ENCODE measurements at regions not wholly inside any gene's neighbourhood (a gene's known extent, or its start where the extent isn't known, plus 50 kb on each side); places are given as distances from the start of the nearest gene placed in this dataset.
"Not testable (repeated sequence)": the region's sequence is repeated elsewhere in the genome, so short reads cannot be mapped to it uniquely, and the experiment has no call there.

- FAIRE-seq; H3K9me3 ChIP-seq; ATAC-seq; CTCF ChIA-PET; POLR2A ChIA-PET; H3K4me1 ChIP-seq; DNase-seq (ENCODE audit: low read depth in 1 of 2, low spot score in 1 of 2); H3K4me3 ChIP-seq; H3K4me2 ChIP-seq; H3K27ac ChIP-seq: not testable (repeated sequence)
- WGBS (ENCODE audit: missing lambda C conversion rate): 82% methylated on average over 15 of the region's 15 CpGs
Measured at GRCh38 chr16:88178896-88179295, 203.9 kb upstream of the ZNF469 start.

- POLR2A ChIA-PET; H3K27ac ChIP-seq; ATAC-seq; H3K4me2 ChIP-seq; DNase-seq (ENCODE audit: low read depth in 1 of 2, low spot score in 1 of 2); FAIRE-seq; H3K4me3 ChIP-seq; H3K9me3 ChIP-seq; H3K4me1 ChIP-seq: not testable (repeated sequence)
- CTCF ChIA-PET: interaction anchor here (1.2 kb wide), 1 partner anchor 201 kb away, joined by 3 read pairs; no protein-coding TSS in a partner anchor
- 79% methylated on average over 31 of the region's 33 CpGs for WGBS (ENCODE audit: missing lambda C conversion rate)
Measured at GRCh38 chr16:88182967-88183881, 199.5 kb upstream of the ZNF469 start.

- WGBS (ENCODE audit: missing lambda C conversion rate): 94% methylated on average over 3 of the region's 14 CpGs
- DNase-seq (ENCODE audit: low read depth in 1 of 2, low spot score in 1 of 2); H3K9me3 ChIP-seq; H3K4me1 ChIP-seq; H3K27ac ChIP-seq; H3K4me3 ChIP-seq; CTCF ChIA-PET; H3K4me2 ChIP-seq; POLR2A ChIA-PET; FAIRE-seq; ATAC-seq: not testable (repeated sequence)
Measured at GRCh38 chr16:88184053-88184452, 198.7 kb upstream of the ZNF469 start.

- WGBS (ENCODE audit: missing lambda C conversion rate): 89% methylated on average over 14 of the region's 36 CpGs
- H3K27ac ChIP-seq; POLR2A ChIA-PET; CTCF ChIA-PET; H3K9me3 ChIP-seq; H3K4me3 ChIP-seq; FAIRE-seq; DNase-seq (ENCODE audit: low read depth in 1 of 2, low spot score in 1 of 2); H3K4me1 ChIP-seq; H3K4me2 ChIP-seq: not testable (repeated sequence)
- 0 out of 6 replicates have a peak, but pooled peaks of 1 of the 2 experiments have one; percentile 45 for ATAC-seq
Measured at GRCh38 chr16:88184566-88185355, 198.0 kb upstream of the ZNF469 start.

GRCh38 chr16:88185406-88185805 lies 197.4 kb upstream of the ZNF469 start:
- 88% methylated on average over 7 of the region's 9 CpGs for WGBS (ENCODE audit: missing lambda C conversion rate)
- DNase-seq (ENCODE audit: low read depth in 1 of 2, low spot score in 1 of 2); H3K4me2 ChIP-seq; H3K4me1 ChIP-seq; FAIRE-seq; ATAC-seq; H3K9me3 ChIP-seq; POLR2A ChIA-PET; H3K4me3 ChIP-seq; CTCF ChIA-PET; H3K27ac ChIP-seq: not testable (repeated sequence)

GRCh38 chr16:88185976-88186888 lies 196.5 kb upstream of the ZNF469 start:
- 89% methylated on average over 55 of the region's 55 CpGs for WGBS (ENCODE audit: missing lambda C conversion rate)
- H3K27ac ChIP-seq; FAIRE-seq; H3K9me3 ChIP-seq; POLR2A ChIA-PET; ATAC-seq; DNase-seq (ENCODE audit: low read depth in 1 of 2, low spot score in 1 of 2); H3K4me2 ChIP-seq; CTCF ChIA-PET; H3K4me1 ChIP-seq; H3K4me3 ChIP-seq: not testable (repeated sequence)

- H3K4me2 ChIP-seq; H3K27ac ChIP-seq; H3K9me3 ChIP-seq; ATAC-seq; FAIRE-seq; H3K4me1 ChIP-seq; DNase-seq (ENCODE audit: low read depth in 1 of 2, low spot score in 1 of 2); CTCF ChIA-PET; H3K4me3 ChIP-seq; POLR2A ChIA-PET: not testable (repeated sequence)
- 82% methylated on average over 11 of the region's 27 CpGs for WGBS (ENCODE audit: missing lambda C conversion rate)
Measured at GRCh38 chr16:88186889-88187870, 195.6 kb upstream of the ZNF469 start.

- H3K4me1 ChIP-seq; H3K4me3 ChIP-seq; H3K27ac ChIP-seq; ATAC-seq; POLR2A ChIA-PET; DNase-seq (ENCODE audit: low read depth in 1 of 2, low spot score in 1 of 2); H3K4me2 ChIP-seq; H3K9me3 ChIP-seq; FAIRE-seq; CTCF ChIA-PET: not testable (repeated sequence)
- 44% methylated on average over 8 of the region's 13 CpGs for WGBS (ENCODE audit: missing lambda C conversion rate)
Measured at GRCh38 chr16:88188171-88188895, 194.4 kb upstream of the ZNF469 start.

- H3K27ac ChIP-seq; H3K4me1 ChIP-seq; FAIRE-seq; H3K9me3 ChIP-seq; H3K4me2 ChIP-seq; ATAC-seq; H3K4me3 ChIP-seq; POLR2A ChIA-PET; DNase-seq (ENCODE audit: low read depth in 1 of 2, low spot score in 1 of 2): not testable (repeated sequence)
- CTCF ChIA-PET: interaction anchor here (1.3 kb wide), 1 partner anchor 246 kb away, joined by 3 read pairs; no protein-coding TSS in a partner anchor
- WGBS (ENCODE audit: missing lambda C conversion rate): 86% methylated on average over 3 of the region's 3 CpGs
Measured at GRCh38 chr16:88190592-88191095, 192.1 kb upstream of the ZNF469 start.
